ENCODE measurements at regions not wholly inside any gene's neighbourhood (a gene's known extent, or its start where the extent isn't known, plus 50 kb on each side); places are given as distances from the start of the nearest gene placed in this dataset.
A peak's percentile ranks its signal among the peaks of the same experiment; 100 is the strongest.

DNA sequence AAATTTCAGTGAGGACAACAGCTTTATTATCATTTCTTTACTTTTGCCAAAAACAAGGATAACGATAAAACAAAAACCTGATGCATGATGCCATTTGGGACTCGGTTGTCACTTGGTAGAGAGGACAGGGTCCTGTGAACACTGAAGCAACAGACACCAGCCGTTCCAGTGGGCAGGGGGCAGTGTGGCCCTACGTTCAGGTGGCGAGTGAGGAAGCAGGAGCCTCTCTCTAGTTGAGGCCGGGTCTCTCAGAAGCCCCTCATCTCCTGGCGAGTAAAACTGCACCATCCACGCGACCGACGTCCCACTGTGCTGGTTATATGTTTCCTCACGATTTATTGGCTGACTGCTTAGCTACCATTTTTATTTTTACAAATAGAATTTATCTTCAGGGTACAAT is 231.6 kb downstream of the THBS2 start:
- H3K4me3 ChIP-seq (ENCODE audit: low read depth, low read length): no peak overlapping the region
- TF ChIP-seq, protein P1, sequence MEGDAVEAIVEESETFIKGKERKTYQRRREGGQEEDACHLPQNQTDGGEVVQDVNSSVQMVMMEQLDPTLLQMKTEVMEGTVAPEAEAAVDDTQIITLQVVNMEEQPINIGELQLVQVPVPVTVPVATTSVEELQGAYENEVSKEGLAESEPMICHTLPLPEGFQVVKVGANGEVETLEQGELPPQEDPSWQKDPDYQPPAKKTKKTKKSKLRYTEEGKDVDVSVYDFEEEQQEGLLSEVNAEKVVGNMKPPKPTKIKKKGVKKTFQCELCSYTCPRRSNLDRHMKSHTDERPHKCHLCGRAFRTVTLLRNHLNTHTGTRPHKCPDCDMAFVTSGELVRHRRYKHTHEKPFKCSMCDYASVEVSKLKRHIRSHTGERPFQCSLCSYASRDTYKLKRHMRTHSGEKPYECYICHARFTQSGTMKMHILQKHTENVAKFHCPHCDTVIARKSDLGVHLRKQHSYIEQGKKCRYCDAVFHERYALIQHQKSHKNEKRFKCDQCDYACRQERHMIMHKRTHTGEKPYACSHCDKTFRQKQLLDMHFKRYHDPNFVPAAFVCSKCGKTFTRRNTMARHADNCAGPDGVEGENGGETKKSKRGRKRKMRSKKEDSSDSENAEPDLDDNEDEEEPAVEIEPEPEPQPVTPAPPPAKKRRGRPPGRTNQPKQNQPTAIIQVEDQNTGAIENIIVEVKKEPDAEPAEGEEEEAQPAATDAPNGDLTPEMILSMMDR (IDR thresholded peaks at IDR 0.05; ENCODE audit: control insufficient read depth, extremely low read depth, insufficient read depth): peak; percentile 33
- DNase-seq (ENCODE audit: low read depth): no peak

DNA sequence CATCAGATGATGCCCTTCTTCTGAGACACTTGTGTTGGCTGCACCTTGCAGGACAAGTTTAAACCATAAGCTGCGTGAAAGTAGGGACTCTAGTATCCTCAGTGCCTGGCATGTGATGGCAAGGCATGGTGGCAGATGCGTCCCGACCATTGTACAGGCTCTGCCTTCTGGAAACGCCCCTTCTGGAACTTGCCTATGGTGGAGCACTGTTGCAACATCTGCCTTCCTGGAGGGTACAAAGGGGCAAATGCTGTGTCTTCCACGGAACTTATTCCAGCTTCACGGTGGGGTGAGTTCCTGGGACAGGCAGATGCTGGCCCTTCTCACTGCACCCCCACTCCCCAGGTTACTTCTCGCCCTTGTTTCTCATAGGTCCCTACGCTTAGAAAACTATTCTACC is 232.8 kb downstream of the THBS2 start:
- H3K4me3 ChIP-seq (ENCODE audit: low read depth, low read length): no peak overlapping the region
- no peak for DNase-seq (ENCODE audit: low read depth)
- TF ChIP-seq, protein P1 (IDR thresholded peaks at IDR 0.05; ENCODE audit: control insufficient read depth, extremely low read depth, insufficient read depth): no peak

DNA sequence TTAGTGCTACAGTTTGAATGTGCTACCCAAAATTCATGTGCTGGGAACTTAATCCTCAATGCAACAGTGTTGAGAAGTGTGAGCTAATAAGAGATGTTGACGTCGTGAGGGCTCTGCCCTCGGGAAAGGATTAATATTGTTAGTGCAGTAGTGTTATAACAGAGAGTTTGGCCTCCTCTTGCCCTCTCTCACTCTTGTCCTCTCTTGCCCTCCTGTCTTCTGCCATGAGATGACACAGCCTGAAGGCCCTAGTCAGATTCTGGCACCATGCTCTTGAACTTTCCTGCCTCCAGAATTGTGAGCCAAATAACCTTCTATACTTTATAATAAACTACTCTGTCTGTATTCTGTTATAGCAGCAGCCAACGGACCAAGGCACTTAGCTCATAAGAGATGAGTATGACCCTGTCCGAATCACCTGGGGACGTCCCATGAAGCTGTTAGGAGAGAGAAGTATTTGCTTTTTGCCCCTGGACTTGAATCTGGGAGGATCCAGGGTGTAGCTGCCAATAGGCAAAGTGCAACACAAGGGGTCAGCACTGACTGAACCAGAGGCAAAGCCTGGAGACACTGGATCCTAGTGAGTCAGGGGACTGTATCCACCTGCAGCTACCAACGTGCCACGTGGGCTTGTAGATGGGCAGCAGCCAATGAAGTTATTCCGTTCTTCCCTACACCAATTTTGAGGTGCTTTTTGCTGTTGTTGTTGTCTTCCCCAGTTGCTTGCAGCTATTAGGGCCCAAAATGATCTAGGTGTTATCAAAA is 233.7 kb downstream of the THBS2 start:
- DNase-seq (ENCODE audit: low read depth): no peak
- no peak overlapping the region for H3K4me3 ChIP-seq (ENCODE audit: low read depth, low read length)
- TF ChIP-seq, protein P1 (IDR thresholded peaks at IDR 0.05; ENCODE audit: control insufficient read depth, extremely low read depth, insufficient read depth): 0 out of 2 replicates have a peak, but pooled peaks have one; percentile 19

DNA sequence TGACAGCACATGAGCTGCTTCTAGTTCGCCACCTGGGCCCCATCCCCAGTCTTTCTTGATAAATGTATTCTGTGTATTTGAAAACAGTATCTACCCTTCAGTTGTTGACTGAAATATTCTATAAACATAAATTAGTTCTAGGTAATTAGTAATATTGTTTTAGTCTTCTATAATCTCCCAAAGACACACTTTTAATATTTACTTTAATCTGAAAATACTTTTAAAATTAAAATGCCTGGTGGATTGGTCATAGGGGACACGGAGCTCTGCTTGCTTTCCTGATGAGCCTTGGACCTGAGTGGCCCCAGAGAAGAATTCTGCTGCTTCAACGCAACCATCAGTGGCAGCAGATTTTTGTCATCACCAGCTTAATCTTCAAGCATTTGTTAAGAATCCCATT is 234.5 kb downstream of the THBS2 start:
- TF ChIP-seq, protein P1 (IDR thresholded peaks at IDR 0.05; ENCODE audit: control insufficient read depth, extremely low read depth, insufficient read depth): no peak
- H3K4me3 ChIP-seq (ENCODE audit: low read depth, low read length): no peak overlapping the region
- DNase-seq (ENCODE audit: low read depth): no peak

DNA sequence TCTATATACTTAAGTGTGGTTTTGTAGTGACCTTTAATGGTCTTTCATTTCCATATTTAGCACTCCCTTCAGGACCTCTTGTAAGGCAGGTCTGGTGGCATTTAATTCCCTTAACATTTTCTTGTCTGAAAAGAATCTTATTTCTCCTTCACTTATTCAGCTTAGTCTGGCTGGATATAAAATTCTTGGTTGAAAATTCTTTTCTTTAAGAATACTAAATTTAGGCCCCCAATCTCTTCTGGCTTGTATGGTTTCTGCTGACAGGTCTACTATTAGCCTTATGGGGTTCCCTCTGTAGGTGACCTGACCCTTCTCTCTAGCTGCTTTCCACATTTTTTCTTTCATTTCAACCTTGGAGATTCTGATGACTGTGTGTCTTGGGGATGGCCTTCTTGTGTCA is 236.9 kb downstream of the THBS2 start:
- no peak for DNase-seq (ENCODE audit: low read depth)
- TF ChIP-seq, protein P1 (IDR thresholded peaks at IDR 0.05; ENCODE audit: control insufficient read depth, extremely low read depth, insufficient read depth): no peak
- H3K4me3 ChIP-seq (ENCODE audit: low read depth, low read length): no peak overlapping the region

DNA sequence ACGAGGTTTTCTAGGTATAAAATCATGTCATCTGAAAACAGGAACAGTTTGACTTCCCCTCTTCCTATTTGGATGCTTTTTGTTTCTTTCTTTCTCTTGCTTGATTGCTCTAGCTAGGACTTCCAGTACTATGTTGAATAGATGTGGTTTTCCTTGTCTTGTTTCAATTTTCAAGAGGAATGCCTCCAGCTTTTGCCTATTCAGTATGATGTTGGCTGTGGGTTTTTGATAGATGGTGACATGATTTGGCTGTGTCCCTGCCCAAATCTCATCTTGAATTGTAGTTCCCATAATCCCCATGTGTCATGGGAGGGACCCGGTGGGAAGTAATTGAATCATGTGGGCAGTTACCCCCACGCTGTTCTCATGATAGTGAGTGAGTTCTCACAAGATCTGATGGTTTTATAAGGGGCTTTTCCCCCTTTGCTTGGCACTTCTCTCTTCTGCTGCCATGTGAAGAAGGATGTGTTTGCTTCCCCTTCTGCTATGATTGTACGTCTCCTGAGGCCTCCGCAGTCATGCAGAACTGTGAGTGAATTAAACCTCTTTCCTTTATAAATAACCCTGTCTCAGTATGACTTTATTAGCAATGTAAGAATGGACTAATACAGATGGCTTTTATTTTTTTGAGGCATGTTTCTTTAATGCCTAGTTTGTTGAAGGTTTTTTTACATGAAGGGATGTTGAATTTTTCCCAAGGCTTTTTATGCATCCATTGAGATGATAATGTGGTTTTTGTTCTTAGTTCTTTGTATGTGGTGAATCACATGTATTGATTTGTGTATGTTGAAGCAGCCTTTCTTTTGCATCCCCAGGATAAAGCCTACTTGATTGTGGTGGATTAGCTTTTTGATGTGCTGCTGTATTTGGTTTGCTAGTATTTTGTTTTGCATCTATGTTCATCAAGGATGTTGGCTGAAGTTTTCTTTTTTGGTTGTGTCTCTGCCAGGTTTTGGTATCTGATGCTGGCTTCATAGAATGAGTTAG is 239.1 kb downstream of the THBS2 start:
- no peak for DNase-seq (ENCODE audit: low read depth)
- TF ChIP-seq, protein P1 (IDR thresholded peaks at IDR 0.05; ENCODE audit: control insufficient read depth, extremely low read depth, insufficient read depth): no peak
- H3K4me3 ChIP-seq (ENCODE audit: low read depth, low read length): no peak overlapping the region

All from LNCaP clone FGC (cell line).